HG02870 (cell line): ENCODE measurements at regions not wholly inside any gene's neighbourhood (a gene's known extent, or its start where the extent isn't known, plus 50 kb on each side); places are given as distances from the start of the nearest gene placed in this dataset.

ENCODE experiments used
- ATAC-seq: cut with Tn5 transposase; IDR thresholded peaks from one replicate; pipeline ENCODE4 v1.9.1; 2021; ENCODE audit warnings: mild to moderate bottlenecking, moderate library complexity; ENCODE audit not compliant: unreplicated experiment

- no peak for ATAC-seq
Observed at GRCh38 chr17:69878661-69879060, 196.4 kb upstream of the KCNJ16 start.

DNA sequence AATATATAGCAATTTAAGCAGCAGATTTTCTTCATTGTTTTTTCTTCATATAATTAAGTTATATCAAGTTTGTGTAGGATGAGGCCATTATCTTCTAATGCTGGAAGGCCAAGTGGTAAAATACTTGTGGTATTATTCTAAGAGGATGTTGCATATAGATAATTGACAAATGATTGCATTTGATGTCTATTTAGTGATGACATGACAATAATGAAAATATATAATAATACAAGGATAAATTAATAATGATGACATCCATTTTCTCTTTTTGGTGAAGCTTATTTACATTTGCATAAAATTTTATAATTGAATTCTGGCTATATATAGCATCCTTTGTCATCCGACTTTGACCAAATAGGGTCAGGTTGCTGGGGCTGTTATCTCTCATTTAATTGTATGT lies 195.4 kb upstream of the KCNJ16 start:
- no peak for ATAC-seq

GRCh38 chr17:69880591-69881112 lies 194.4 kb upstream of the KCNJ16 start:
- ATAC-seq, result no peak

DNA sequence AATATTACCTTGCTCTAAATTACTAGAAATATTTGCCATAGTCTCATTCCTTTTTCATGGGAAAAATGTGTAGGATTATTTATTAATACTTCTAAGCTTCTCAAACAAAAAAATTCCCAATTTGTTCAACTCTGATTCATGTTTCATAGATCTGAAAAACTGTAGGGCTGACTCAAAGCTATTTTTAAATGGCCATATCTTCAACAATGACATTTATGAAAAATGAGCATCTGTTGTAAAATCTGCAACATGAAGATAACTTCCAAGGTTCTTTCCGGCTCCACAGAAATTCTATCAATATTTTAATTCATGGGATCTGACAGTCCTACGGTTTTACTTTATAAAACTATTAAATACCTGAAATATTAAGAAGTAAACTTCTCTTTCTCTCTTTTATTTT lies 192.7 kb upstream of the KCNJ16 start:
- no peak for ATAC-seq

DNA sequence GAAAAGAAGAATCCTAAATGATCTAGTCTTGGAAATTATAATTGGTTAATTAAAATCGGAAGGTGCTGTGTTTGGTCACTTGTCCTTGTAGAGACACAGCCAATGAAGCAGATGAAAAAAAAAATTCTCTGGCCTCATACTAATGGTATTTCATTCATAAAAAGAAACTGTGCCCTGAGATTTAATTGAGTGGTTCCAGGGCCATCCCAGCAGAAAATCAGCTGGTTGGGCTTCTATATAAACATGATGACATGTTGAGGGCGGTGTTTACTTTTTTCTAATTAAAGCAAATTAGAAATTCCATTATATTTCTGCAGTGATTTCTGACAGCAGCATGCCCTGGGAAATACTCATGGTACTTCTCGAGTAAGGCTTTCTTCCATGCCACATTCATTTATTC lies 191.9 kb upstream of the KCNJ16 start:
- ATAC-seq, result no peak

DNA sequence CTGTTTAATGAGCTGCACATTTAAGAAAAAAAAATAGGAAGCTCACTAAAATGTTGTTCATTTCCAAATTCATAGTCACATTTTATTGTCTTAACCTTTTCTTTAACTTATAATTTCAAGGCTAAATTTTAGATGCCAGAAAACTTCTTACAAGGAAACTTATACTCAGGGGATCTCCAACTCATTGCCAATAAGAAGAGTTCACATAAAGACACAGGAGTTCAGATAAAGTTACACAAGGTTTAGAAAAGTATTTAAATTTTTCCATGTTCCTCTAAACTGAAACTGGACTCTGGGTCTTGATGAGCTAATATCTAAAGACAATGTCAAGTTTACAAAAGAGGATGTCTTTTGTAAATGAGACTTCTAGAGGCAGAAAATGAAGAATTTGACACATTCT lies 190.7 kb upstream of the KCNJ16 start:
- ATAC-seq, result no peak

DNA sequence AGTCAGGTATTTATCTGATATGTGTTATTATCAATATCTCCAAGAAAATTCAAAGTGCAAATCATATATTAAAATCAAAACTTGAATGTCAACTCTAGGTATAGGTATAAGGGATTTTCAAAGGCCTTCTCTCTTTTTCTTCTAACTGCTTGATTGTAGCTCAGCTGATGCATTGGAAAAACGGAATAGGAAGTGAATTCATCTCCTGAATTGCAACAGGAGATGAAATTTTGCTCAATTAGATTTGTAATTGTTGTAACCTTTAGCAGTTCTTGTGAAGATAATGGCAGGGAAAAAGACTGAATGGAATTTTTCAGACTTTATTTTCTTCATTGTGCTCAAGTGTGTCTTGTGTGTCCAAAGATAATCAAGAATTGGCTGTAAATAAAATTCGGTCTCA lies 190.2 kb upstream of the KCNJ16 start:
- no peak for ATAC-seq

- ATAC-seq, result no peak
Observed at GRCh38 chr17:69898601-69899000, 176.4 kb upstream of the KCNJ16 start.

DNA sequence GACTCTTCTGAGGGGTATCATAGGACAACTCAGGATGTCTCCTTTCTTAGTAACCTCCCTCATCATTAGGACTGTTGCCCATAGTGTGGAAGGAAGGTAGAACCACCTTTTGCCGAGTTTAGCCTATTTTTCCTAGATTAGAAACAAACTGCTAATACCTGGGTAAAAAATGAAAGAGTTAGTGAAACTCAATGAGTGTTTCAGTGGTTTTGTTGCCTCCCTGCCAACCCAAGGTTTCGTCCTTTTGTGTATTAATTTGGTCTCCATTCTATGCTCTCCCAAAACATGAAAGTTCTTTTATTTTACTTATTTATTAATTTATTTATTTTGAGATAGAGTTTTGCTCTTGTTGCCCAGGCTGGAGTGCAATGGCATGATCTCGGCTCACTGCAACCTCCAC lies 174.9 kb upstream of the KCNJ16 start:
- no peak for ATAC-seq

GRCh38 chr17:69900829-69901228 lies 174.2 kb upstream of the KCNJ16 start:
- ATAC-seq, result no peak

DNA sequence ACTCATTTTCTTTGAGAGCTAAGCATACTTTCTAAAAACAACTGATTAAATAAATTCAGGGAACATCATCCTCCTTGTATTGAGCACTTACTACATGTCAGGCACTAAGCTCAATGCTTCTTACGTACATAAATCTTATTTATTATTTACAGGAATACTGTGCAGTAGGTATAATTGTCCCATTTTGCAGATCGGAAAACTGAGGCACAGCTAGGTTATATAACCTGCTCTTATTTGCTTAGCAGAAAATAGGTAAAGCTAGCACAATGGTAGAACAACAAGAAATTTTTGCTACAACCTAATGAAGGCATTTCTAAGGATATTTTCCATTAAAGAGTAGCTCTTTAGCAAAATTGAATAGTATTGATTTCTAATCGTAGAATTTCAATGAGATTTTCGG lies 168.7 kb upstream of the KCNJ16 start:
- no peak for ATAC-seq

DNA sequence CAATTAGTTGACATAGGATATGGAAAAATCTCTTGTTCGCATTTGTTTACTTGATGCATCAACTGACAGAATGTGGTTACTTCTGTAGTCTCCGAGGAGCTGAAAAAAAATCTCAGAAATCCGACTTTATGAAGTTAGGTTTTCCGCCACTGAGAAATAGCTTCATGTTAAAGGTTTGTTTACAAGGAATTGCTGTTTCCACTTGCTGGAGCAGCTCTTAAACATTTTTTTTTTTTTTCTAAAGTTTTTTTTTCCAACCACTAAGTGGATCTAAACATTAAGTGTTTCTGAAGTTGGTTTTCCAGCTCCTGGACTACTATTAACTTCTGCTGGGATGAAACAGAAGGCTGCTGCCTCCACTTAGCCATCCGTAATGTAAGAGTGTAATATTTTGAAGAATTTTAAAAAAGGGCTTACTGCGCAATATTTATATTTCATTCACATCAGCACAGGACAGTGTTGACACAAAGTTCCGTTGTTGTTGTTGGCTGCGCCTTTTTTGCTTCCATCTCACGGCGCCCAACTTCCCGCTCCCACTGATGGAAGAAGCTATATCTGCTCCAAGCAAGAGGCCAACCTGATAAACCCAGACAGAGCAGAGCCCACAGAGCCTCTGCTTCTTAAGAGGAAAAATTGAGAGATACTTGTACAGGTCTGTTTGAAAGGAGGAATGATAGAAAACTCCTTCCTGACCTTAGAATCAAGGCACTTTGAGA lies 167.7 kb upstream of the KCNJ16 start:
- no peak for ATAC-seq

DNA sequence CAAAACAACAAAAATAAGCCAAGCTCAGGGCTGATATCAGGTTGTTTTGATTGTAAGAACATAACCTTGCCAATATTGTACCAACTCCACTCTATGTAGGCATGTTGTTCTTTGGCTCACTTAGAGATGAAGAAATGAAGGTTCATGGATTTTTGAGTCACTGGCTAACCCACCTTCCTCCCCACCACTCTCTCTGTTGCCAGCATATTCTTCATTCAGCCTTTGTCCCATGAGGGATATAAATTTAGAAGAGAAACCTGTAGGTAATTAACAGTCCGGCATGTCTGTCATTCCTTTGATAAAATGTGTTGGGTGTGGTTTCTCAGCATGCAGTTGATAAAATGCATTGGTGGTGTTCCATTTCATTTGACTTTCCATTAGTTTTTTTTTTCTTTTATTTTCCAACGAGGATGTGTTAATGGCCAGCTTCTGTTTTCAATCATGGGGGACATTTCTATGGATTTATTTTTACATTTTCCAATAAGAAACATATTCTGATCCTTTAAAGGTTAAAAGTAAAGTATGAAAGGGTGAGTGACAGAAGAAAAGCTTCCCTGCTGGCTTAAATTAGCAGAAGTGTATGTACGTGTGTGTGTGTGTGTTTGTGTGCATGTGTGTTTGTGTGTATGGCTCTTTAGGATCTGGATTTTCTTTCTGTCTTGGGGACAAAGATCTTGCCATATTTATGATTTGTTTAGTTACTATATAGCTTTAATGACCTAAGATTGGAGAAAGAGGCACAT lies 166.2 kb upstream of the KCNJ16 start:
- no peak for ATAC-seq

GRCh38 chr17:69909389-69909788 lies 165.6 kb upstream of the KCNJ16 start:
- ATAC-seq, result no peak

- ATAC-seq, result no peak
Observed at GRCh38 chr17:69912805-69913204, 162.2 kb upstream of the KCNJ16 start.

GRCh38 chr17:69913216-69913615 lies 161.8 kb upstream of the KCNJ16 start:
- ATAC-seq, result no peak

DNA sequence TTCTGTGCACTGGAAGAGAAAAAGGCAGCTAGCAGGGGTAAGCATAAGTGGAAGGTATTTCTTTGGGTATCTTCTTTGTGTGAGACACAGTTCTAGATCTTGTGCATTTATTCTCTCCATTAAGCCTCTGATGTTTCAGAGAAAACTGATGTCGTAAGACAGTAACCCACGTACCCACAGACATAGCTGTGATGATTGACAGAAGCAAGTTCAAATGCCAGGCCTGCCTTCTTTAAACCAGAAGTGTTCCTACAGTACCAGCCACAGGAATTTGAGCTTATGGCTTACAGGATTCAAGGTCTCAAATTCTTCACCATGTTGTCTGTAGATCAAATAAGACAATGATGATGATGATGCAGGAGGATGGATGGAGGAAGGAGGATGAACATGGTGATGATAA lies 161.4 kb upstream of the KCNJ16 start:
- ATAC-seq, result no peak

DNA sequence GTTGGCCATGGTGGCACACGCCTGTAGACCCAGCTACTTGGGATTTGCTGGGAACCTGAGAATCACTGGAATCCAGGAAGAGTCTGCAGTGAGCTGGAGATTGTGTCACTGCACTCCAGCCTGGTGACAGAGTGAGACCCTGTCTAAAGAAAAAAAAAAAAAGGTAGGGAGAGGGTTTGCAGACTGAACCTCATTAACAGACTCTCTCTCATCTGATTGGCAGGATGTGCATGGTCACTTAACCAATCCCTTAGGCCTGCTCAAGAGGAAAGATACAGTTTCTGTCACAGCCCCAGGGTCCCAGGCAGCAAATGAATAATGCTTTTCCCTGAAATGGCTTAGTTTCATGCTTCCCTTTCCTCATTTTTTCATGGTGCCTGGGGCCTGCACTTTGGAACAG lies 160.5 kb upstream of the KCNJ16 start:
- no peak for ATAC-seq

GRCh38 chr17:69916761-69917160 lies 158.3 kb upstream of the KCNJ16 start:
- no peak for ATAC-seq

- ATAC-seq, result no peak
Observed at GRCh38 chr17:69918164-69918563, 156.9 kb upstream of the KCNJ16 start.

GRCh38 chr17:69919789-69920188 lies 155.2 kb upstream of the KCNJ16 start:
- no peak for ATAC-seq

- ATAC-seq, result no peak
Observed at GRCh38 chr17:69921046-69921445, 154.0 kb upstream of the KCNJ16 start.
